ENCODE measurements at regions not wholly inside any gene's neighbourhood (a gene's known extent, or its start where the extent isn't known, plus 50 kb on each side); places are given as distances from the start of the nearest gene placed in this dataset.

GRCh38 chr9:105971986-105972385, 277.6 kb downstream of the TMEM38B start:
- H3K9me3 Mint-ChIP-seq (ENCODE audit: unreplicated experiment): peaks cover 3% of the 10 kb centered on the region
- DNase-seq: no peak
- no peak overlapping the region for H3K4me3 Mint-ChIP-seq (ENCODE audit: unreplicated experiment)
- no peak overlapping the region for H3K27ac Mint-ChIP-seq (ENCODE audit: unreplicated experiment)
- H3K27me3 Mint-ChIP-seq (ENCODE audit: unreplicated experiment): no peaks in the 10 kb centered on the region
- no peaks in the 10 kb centered on the region for H3K36me3 Mint-ChIP-seq (ENCODE audit: unreplicated experiment)
- H3K4me1 Mint-ChIP-seq (ENCODE audit: low read depth, unreplicated experiment): peaks cover 20% of the 10 kb centered on the region
- TF ChIP-seq CTCF (IDR thresholded peaks at IDR 0.05; ENCODE audit: partially characterized antibody, unreplicated experiment): no peak

- no peak for TF ChIP-seq CTCF (IDR thresholded peaks at IDR 0.05; ENCODE audit: partially characterized antibody, unreplicated experiment)
- H3K36me3 Mint-ChIP-seq (ENCODE audit: unreplicated experiment): no peaks in the 10 kb centered on the region
- H3K27me3 Mint-ChIP-seq (ENCODE audit: unreplicated experiment): no peaks in the 10 kb centered on the region
- H3K4me1 Mint-ChIP-seq (ENCODE audit: low read depth, unreplicated experiment): peaks cover 20% of the 10 kb centered on the region
- peaks cover 3% of the 10 kb centered on the region for H3K9me3 Mint-ChIP-seq (ENCODE audit: unreplicated experiment)
- DNase-seq: no peak
- H3K27ac Mint-ChIP-seq (ENCODE audit: unreplicated experiment): no peak overlapping the region
- H3K4me3 Mint-ChIP-seq (ENCODE audit: unreplicated experiment): no peak overlapping the region
Observed at GRCh38 chr9:105972466-105973204, 278.3 kb downstream of the TMEM38B start.

- Mint-ChIP-seq H3K36me3 (ENCODE audit: unreplicated experiment) (no peaks in the 10 kb centered on the region), H3K4me1 (ENCODE audit: low read depth, unreplicated experiment) (peaks cover 24% of the 10 kb centered on the region), H3K4me3 (ENCODE audit: unreplicated experiment) (no peak overlapping the region), H3K9me3 (ENCODE audit: unreplicated experiment) (peaks cover 4% of the 10 kb centered on the region), H3K27me3 (ENCODE audit: unreplicated experiment) (no peaks in the 10 kb centered on the region), H3K27ac (ENCODE audit: unreplicated experiment) (no peak overlapping the region)
- no peak for DNase-seq
- TF ChIP-seq CTCF (IDR thresholded peaks at IDR 0.05; ENCODE audit: partially characterized antibody, unreplicated experiment): no peak
Observed at GRCh38 chr9:105973951-105974351, 279.6 kb downstream of the TMEM38B start.

- H3K9me3 Mint-ChIP-seq (ENCODE audit: unreplicated experiment): peaks cover 6% of the 10 kb centered on the region
- peaks cover 29% of the 10 kb centered on the region for H3K4me1 Mint-ChIP-seq (ENCODE audit: low read depth, unreplicated experiment)
- H3K27me3 Mint-ChIP-seq (ENCODE audit: unreplicated experiment): no peaks in the 10 kb centered on the region
- no peak for DNase-seq
- H3K36me3 Mint-ChIP-seq (ENCODE audit: unreplicated experiment): no peaks in the 10 kb centered on the region
- no peak for TF ChIP-seq CTCF (IDR thresholded peaks at IDR 0.05; ENCODE audit: partially characterized antibody, unreplicated experiment)
- H3K27ac Mint-ChIP-seq (ENCODE audit: unreplicated experiment): no peak overlapping the region
- no peak overlapping the region for H3K4me3 Mint-ChIP-seq (ENCODE audit: unreplicated experiment)
Observed at GRCh38 chr9:105975886-105976645, 281.7 kb downstream of the TMEM38B start.

GRCh38 chr9:105978336-105978735, 284.0 kb downstream of the TMEM38B start:
- Mint-ChIP-seq H3K4me1 (ENCODE audit: low read depth, unreplicated experiment) (peaks cover 20% of the 10 kb centered on the region), H3K9me3 (ENCODE audit: unreplicated experiment) (peaks cover 3% of the 10 kb centered on the region), H3K4me3 (ENCODE audit: unreplicated experiment) (no peak overlapping the region), H3K36me3 (ENCODE audit: unreplicated experiment) (no peaks in the 10 kb centered on the region), H3K27ac (ENCODE audit: unreplicated experiment) (no peak overlapping the region), H3K27me3 (ENCODE audit: unreplicated experiment) (no peaks in the 10 kb centered on the region)
- no peak for DNase-seq
- no peak for TF ChIP-seq CTCF (IDR thresholded peaks at IDR 0.05; ENCODE audit: partially characterized antibody, unreplicated experiment)

Measured in glutamatergic neuron (in vitro differentiated cells).